ENCODE measurements at regions not wholly inside any gene's neighbourhood (a gene's known extent, or its start where the extent isn't known, plus 50 kb on each side); places are given as distances from the start of the nearest gene placed in this dataset.
"Not testable (repeated sequence)": the region's sequence is repeated elsewhere in the genome, so short reads cannot be mapped to it uniquely, and the experiment has no call there.

- ChIA-PET POLR2A (ENCODE audit: low non-redundant PET) (no interaction called here), CTCF (no interaction called here)
- H3K27ac ChIP-seq = no peak overlapping the region
- DNase-seq (ENCODE audit: low spot score) = no peak
- no peak for TF ChIP-seq CTCF (conservative IDR thresholded peaks at IDR 0.05; ENCODE audit: low read depth)
Measured at GRCh38 chr16:46426336-46426735, 194.8 kb downstream of the SHCBP1 start.

DNA sequence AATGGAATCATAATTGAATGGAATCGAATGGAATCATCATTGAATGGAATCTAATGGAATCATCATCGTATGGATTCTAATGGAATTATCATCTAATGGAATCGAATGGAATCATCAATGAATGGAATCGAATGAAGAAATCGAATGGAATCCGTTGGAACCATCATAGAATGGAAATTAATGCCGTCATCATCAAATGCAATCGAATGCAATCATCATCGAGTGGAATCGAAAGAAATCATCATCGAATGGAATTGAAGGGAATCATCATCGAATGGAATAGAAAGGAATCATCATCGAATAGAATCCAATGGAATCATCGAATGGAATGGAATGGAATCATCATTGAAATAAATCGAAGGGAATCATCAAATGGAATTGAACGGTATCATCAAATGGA, 217.2 kb downstream of the SHCBP1 start:
- no peak overlapping the region for H3K27ac ChIP-seq
- ChIA-PET CTCF (no interaction called here), POLR2A (ENCODE audit: low non-redundant PET) (no interaction called here)
- DNase-seq (ENCODE audit: low spot score) = no peak
- no peak for TF ChIP-seq CTCF (conservative IDR thresholded peaks at IDR 0.05; ENCODE audit: low read depth)

DNA sequence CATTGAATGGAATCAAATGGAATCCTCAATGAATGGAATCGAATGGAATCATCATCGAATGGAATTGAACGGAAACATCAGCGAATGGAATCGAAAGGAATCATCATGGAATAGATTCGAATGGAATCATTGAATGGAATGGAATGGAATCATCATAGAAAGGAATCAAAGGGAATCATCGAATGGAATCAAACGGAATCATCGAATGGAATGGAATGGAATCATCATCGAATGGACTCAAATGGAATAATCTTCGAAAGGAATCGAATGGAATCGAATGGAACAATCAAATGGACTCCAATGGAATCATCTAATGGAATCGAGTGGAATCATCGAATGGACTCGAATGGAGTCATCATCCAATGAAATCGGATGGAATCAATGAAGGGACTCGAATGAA, 222.6 kb downstream of the SHCBP1 start:
- H3K27ac ChIP-seq; CTCF ChIA-PET; DNase-seq (ENCODE audit: low spot score); POLR2A ChIA-PET (ENCODE audit: low non-redundant PET): not testable (repeated sequence)

- CTCF ChIA-PET; DNase-seq (ENCODE audit: low spot score); H3K27ac ChIP-seq; POLR2A ChIA-PET (ENCODE audit: low non-redundant PET): not testable (repeated sequence)
Measured at GRCh38 chr16:46396883-46397270, 224.3 kb downstream of the SHCBP1 start.

DNA sequence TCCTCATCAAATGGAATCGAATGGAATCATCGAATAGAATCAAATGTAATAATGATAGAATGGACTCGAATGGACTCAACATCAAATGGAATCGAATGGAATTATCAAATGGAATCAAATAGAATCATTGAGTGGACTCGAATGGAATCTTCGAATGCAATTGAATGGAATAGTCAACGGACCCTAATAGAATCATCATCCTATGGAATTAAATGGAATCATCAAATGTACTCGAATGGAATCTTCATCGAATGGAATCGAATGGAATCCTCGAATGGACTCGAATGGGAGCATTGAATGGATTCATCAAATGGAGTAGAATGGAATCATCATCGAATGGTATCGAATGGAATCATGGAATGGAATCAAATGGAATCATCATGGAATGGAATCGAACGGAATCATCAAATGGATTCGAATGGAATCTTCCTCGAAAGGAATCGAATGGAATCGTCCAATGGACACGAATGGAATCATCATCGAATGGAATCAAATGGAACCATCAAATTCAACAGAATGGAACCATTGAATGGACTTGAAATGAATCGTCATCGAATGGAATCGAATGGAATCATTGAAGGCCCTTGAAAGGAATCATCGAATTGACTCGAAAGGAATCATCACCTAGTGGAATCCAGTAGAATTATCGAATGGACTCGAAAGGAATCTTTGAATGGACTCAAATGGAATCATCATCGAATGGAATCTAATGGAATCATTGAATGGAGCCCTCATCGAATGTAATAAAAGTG, 224.9 kb downstream of the SHCBP1 start:
- POLR2A ChIA-PET (ENCODE audit: low non-redundant PET); DNase-seq (ENCODE audit: low spot score); H3K27ac ChIP-seq; CTCF ChIA-PET: not testable (repeated sequence)

- CTCF ChIA-PET; DNase-seq (ENCODE audit: low spot score): not testable (repeated sequence)
Measured at GRCh38 chr16:46395391-46395921, 225.7 kb downstream of the SHCBP1 start.

DNA sequence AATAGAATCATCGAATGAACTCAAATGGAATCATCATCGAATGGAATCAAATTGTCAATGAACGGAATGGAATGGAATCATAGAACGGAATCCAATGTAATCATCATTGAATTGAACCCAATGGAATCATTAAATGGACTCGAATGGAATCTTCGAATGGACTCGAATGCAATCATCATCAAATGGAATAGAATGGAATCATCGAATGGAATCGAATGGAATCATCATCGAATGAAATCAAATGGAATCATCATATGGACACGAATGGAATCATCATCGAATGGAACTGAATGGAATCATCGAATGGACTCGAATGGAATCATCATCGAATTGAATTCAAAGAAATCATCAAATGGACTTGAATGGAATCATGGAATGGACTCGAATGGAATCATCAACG, 226.2 kb downstream of the SHCBP1 start:
- POLR2A ChIA-PET (ENCODE audit: low non-redundant PET); CTCF ChIA-PET; H3K27ac ChIP-seq; DNase-seq (ENCODE audit: low spot score): not testable (repeated sequence)

More at GRCh38 chr16:46395391-46395921, 225.7 kb downstream of the SHCBP1 start:
- H3K27ac ChIP-seq; POLR2A ChIA-PET (ENCODE audit: low non-redundant PET): not testable (repeated sequence)

DNA sequence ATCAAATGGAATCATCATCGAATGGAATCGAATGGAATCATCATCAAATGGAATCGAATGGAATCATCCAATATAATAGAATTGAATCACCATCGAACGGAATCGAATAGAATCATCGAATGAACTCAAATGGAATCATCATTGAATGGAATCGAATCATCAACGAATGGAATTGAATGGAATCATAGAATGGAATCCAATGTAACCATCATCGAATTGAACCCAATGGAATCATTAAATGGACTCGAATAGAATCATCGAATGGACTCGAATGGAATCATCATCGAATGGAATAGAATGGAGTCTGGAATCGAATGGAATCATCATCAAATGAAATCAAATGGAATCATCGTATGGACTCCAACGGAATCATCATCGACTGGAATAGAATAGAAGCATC, 227.0 kb downstream of the SHCBP1 start:
- POLR2A ChIA-PET (ENCODE audit: low non-redundant PET); DNase-seq (ENCODE audit: low spot score); CTCF ChIA-PET; H3K27ac ChIP-seq: not testable (repeated sequence)

- POLR2A ChIA-PET (ENCODE audit: low non-redundant PET); CTCF ChIA-PET; H3K27ac ChIP-seq; DNase-seq (ENCODE audit: low spot score): not testable (repeated sequence)
Measured at GRCh38 chr16:46392930-46393722, 228.1 kb downstream of the SHCBP1 start.

DNA sequence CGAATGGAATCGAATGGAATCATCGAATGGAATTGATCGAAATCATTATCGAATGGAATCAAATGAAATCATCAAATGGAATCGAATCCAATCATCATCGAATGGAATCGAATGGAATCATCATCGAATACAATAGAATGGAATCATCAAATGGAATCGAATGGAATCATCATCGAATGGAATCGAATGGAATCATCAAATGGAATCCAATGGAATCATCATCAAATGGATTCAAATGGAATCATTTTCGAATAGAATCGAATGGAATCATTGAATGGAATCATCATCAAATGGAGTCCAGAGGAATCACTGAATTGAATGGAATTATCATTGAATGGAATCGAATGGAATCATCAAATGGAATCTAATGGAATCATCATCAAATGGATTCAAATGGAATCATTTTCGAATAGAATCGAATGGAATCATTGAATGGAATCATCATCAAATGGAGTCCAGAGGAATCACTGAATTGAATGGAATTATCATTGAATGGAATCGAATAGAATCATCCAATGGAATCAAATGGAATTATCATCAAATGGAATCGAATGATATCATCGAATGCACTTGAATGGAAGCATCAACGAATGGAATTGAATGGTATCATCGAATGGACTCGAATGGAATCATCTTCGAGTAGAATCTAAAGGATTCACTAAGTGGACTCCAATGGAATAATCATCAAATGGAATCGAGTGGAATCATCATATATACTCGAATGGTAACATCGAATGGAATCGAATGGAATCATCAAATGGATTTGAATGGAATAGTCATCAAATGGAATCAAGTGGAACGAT, 230.3 kb downstream of the SHCBP1 start:
- H3K27ac ChIP-seq; CTCF ChIA-PET; POLR2A ChIA-PET (ENCODE audit: low non-redundant PET); DNase-seq (ENCODE audit: low spot score): not testable (repeated sequence)

DNA sequence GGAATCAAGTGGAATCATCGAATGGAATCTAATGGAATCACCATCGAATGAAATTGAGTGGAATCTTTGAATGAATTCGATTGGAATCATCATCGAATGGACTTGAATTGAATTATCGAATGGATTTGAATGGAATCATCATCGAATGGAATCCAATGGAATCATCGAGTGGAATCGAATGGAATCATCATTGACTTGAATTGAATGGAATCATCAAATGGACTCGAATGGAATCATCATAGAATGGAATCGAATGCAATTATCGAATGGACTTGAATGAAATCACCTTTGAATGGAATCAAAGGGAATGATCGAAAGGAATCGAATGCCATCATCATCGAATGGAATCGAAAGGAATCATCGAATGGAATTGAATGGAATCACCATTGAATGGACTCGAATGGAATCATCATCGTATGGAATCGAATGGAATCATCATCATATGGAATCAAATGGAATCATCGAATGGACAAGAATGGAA, 231.6 kb downstream of the SHCBP1 start:
- POLR2A ChIA-PET (ENCODE audit: low non-redundant PET); H3K27ac ChIP-seq; DNase-seq (ENCODE audit: low spot score); CTCF ChIA-PET: not testable (repeated sequence)

- POLR2A ChIA-PET (ENCODE audit: low non-redundant PET); CTCF ChIA-PET: not testable (repeated sequence)
Measured at GRCh38 chr16:46388939-46389491, 232.2 kb downstream of the SHCBP1 start.

GRCh38 chr16:46388354-46388753, 232.8 kb downstream of the SHCBP1 start:
- DNase-seq (ENCODE audit: low spot score); CTCF ChIA-PET; POLR2A ChIA-PET (ENCODE audit: low non-redundant PET); H3K27ac ChIP-seq: not testable (repeated sequence)

More at GRCh38 chr16:46388939-46389491, 232.2 kb downstream of the SHCBP1 start:
- DNase-seq (ENCODE audit: low spot score); H3K27ac ChIP-seq: not testable (repeated sequence)

DNA sequence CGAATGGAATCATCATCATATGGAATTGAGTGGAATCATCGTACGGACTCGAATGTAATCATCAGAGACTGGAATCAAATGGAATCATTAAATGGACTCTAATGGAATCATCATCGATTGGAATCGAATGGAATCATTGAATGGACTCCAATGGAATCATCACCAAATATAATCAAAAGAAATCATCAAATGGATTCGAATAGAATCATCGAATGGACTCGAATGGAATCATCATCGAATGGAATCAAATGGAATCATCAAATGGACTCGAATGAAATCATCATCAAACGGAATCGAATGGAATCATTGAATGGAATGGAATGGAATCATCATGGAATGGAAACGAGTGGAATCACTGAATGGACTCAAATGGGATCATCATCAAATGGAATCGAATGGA, 233.5 kb downstream of the SHCBP1 start:
- POLR2A ChIA-PET (ENCODE audit: low non-redundant PET); CTCF ChIA-PET; H3K27ac ChIP-seq; DNase-seq (ENCODE audit: low spot score): not testable (repeated sequence)
